GM13977 (cell line): ENCODE measurements at regions not wholly inside any gene's neighbourhood (a gene's known extent, or its start where the extent isn't known, plus 50 kb on each side); places are given as distances from the start of the nearest gene placed in this dataset.
A peak's percentile ranks its signal among the peaks of the same experiment; 100 is the strongest.

Source experiments
- DNase-seq: peaks from one replicate; pipeline ENCODE4 v3.0.0; 2012; ENCODE audit warnings: low spot score
- CTCF ChIP-seq: IDR thresholded peaks from 2 replicates; pipeline ENCODE4 v1.5.1; 2012; ENCODE audit warnings: mild to moderate bottlenecking, control low read depth; ENCODE audit not compliant: insufficient read depth; ENCODE audit errors: extremely low read depth, missing control alignments
- in situ Hi-C: fragments of 300-500 bp; cut with MboI; formaldehyde crosslinking; loops from one replicate; pipeline ENCODE4 v1.12.0; 2022; ENCODE audit warnings: low sequenced_read_pairs, low pct_unique_long_range_greater_than_20kb, mixed read lengths, inconsistent platforms; ENCODE audit not compliant: unreplicated experiment

GRCh38 chr11:64449381-64450167 lies 90.6 kb downstream of the RPS6KA4 start:
- DNase-seq = peak; percentile 88
- in situ Hi-C loops = no loop called here
- peak; percentile 89 for TF ChIP-seq CTCF

- TF ChIP-seq CTCF = no peak
- DNase-seq = no peak
- in situ Hi-C loops = no loop called here
Observed at GRCh38 chr11:64450168-64450560, 91.2 kb downstream of the RPS6KA4 start.

- in situ Hi-C loops = no loop called here
- no peak for DNase-seq
- TF ChIP-seq CTCF = no peak
Observed at GRCh38 chr11:64451856-64452255, 92.9 kb downstream of the RPS6KA4 start.

GRCh38 chr11:64453466-64453865 lies 94.5 kb downstream of the RPS6KA4 start:
- TF ChIP-seq CTCF = no peak
- in situ Hi-C loops = no loop called here
- DNase-seq = no peak

GRCh38 chr11:64455456-64456261 lies 96.7 kb downstream of the RPS6KA4 start:
- DNase-seq = no peak
- in situ Hi-C loops = no loop called here
- TF ChIP-seq CTCF = no peak

- TF ChIP-seq CTCF = no peak
- in situ Hi-C loops = no loop called here
- no peak for DNase-seq
Observed at GRCh38 chr11:64456509-64457320, 97.8 kb downstream of the RPS6KA4 start.
